HG03159 (cell line): ENCODE measurements at regions not wholly inside any gene's neighbourhood (a gene's known extent, or its start where the extent isn't known, plus 50 kb on each side); places are given as distances from the start of the nearest gene placed in this dataset.

Experiments
- ATAC-seq: cut with Tn5 transposase; IDR thresholded peaks from one replicate; pipeline ENCODE4 v1.9.1; 2021; ENCODE audit warnings: mild to moderate bottlenecking, moderate library complexity; ENCODE audit not compliant: unreplicated experiment

DNA sequence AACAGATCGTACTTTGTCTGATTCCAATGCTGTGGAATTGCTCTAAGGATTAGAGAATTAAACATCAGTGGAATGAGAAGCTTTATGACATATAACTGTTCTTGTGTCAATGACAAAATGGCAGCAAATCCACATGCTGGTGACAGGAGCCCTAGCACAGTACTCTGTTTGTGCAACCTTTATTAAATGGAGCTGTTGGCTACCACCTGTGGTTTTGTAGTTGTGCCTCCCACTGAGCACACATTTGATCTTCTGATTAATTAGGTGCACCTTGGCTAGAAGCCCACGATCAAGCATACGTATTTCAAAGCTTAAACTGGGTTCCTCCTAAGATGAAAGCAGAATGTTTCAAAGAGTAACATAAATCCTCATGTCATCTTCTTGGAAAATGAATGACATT lies 394.0 kb upstream of the IGFBP7 start:
- ATAC-seq: no peak

DNA sequence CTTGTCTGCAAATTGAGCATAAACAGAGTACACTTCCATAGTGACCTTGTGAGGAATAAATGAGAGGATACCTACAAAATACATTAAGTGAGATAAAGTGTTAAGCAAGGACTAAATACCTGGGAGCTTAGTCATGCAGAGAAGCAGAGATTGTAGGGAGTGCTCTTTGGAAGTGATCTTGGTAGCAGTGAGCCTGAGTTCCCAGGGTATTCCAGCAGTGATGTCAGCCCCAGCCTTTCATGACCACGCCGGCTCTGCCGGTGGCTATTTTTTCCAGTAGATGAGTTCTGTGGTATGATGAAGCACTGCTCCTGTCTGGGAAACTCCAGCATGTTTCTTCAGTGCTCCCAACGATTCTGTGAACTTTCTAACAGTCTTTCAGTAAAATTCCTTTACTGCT lies 391.5 kb upstream of the IGFBP7 start:
- no peak for ATAC-seq

DNA sequence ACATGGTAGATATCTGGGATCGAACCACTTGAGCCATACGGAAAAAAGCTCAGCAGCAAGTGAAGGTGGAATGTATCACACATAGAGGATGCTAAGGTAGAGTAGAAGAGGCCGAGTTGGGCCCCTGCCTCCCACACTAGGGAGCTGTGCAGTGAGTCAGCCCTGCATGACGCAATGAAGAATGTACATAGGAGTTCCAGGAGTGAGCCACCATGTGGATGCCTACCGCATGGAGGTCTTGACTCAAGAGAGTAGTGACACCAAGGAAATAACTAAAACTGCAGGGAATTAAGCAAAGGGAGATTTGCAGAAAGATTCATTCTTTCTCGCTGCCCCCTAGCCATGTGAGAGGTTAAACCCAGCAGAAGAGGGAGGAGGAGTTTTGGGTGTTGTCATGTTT lies 389.6 kb upstream of the IGFBP7 start:
- no peak for ATAC-seq

GRCh38 chr4:57498251-57498650 lies 388.1 kb upstream of the IGFBP7 start:
- ATAC-seq: no peak

DNA sequence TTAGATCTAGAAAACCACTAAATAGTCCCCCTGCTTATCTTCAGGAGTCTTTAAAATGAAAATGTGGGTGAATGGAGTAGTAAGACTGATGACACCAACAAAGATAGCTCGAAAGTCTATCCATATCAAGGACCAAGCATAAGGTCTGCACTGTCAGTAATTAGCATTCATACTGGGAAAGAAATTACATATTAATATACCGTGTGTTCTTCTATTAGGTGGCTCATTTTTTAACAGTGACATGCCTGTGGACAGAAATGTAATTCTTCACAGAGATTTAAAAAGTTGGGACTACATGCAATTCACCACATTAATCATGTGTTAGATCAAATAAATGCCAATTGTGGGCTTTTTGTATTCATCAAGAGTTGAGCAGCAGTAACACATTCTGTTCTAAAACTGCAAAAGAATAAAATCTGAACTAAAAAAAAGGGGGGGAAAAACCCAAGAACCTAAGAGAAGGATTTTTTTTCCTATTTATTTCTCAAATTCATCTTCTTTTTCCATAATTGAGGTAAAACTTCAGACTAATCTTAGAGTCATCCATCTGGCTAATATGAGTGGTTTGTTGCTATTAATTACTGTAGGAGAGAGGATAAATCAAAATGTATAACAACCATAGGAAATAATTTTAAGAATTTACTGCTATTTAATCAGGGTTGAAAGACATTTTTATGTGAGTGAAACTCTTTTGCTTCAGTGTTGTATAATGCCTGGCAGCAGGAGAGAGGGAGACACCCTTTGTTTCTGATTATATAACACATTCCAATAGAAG lies 386.7 kb upstream of the IGFBP7 start:
- no peak for ATAC-seq

DNA sequence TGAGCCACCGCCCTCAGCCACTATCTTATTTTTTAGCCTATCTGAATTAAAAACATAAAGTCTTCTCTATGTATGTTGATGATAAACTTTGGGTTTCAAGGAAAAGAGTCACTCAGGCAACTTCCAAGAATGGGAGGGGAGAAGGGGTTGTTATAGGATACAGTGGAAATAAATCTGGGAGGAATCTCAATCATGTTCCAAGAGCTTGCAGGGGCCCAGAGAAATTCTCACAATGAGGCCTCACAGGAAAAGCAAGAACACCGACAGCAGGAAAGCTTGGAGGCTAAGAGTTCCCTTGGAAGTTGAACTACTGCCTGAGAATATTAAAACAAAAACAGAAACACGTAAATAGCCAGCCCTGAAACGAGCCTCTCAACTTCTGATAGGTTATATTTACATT lies 384.6 kb upstream of the IGFBP7 start:
- ATAC-seq: no peak

DNA sequence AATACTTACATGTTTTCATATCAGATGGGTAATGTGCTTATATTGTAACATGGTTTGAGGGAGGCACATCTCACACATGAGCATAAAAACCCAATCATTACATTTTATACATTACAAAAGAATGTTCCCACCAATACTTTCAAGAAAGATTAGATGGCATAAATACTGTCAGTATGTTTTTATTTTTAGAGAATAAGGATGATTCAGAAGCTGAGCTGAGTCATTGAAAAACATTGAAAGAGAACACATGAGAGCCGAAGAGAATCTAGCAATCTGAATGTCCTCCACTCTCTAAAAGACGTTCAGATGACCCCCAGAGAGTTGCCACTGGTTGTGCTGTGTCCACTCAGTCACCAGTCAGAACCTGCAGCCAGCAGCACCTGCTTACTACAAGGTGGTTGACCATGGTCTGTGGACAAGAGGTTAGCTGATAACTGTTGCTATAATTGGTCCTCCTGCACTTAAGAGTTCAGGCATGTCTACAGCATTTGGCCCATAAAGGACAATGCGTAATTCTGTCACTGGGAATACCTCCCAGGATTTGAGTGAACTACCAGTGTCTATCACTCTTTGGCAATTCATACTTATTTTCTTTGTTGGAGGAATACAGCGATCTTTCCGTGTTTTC lies 382.2 kb upstream of the IGFBP7 start:
- no peak for ATAC-seq

GRCh38 chr4:57491388-57491787 lies 381.2 kb upstream of the IGFBP7 start:
- ATAC-seq: no peak

DNA sequence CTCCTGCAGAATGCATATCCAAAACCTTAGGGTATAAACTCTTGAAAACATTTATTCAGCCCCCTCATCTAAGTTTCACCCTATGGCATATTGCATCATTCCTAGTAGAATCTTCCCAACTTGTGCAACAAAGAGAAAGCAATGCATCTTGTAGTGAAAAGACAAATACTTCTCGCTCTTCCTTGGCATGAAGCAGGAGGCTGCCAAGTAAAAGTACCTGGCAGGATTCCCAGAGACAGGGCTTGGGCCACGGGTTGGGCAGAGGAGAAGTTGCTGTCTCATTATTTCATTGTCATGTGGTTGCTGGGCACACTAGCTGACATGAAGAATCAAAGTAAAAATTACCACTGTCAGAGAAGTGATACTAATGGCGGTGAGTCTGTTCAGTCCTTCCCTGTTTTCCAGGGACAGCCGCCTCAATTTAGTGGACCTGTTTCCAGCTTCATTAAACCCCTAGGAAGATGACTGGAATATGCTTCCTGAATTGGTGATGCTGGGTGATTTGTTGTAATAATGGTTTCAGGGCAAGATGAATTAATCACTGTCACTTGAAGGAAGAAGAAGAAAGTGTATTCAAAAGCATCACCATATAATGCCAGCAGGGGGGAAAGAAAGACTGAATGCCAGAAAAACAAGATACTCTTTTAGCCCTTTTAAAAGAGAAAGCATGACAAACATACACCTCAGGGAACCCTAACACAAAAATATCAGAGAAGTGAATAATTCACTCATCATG lies 380.5 kb upstream of the IGFBP7 start:
- ATAC-seq: no peak

DNA sequence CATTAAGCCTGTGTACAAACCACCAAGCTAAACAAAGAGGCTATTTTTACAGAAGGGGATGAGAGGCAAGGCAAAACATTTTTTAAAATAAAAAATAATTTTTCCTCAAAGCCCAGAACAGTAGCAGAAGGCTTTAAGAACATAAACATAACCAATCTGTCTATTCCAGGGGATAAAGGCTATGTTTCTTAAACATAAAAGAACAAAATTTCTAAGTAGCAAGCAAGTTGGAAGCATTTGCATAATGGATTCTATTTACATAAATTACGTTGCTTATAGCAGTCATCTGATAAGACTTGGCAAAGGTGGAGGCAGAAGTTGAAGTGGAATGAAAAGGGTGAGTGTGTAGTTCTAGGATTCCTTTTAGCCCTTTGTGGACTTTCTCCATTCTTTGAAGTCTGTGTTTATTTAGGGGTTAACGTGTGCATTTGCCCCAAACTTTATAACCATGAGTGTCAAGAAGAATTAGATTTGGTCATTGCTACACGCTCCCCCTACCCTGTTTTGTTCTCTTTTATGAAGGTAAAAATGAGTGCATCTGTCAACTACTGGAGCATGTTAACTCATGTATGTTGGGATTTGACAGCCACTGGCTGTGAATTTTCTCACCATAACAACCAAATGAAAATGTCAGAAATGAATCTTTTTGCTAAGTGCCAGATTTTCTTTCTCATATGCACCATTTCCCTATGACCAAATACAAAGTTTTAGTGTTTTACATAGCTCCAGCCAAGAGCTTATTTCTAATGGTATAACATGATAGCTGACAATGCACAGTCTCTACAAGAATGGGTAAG lies 378.4 kb upstream of the IGFBP7 start:
- no peak for ATAC-seq

DNA sequence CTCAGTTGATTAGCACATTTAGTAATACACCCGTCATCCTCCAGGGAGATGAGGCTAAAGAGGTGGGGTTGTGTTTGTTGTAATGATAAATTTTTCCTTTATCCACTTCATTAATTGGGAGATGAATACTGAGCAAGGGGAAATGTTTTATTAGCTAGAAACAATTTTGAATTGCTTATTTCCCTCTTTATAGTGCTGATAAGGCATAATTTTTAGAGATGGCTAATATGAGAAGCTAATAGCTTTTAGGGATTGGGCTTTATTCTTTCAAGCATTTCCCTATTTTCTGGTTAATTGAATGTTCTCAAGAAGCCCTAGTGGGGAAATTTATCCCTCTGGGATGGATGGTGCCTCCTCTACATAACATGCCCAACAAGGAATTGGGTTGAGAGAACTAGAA lies 365.2 kb upstream of the IGFBP7 start:
- ATAC-seq: no peak

GRCh38 chr4:57465321-57466056 lies 355.3 kb upstream of the IGFBP7 start:
- ATAC-seq: no peak

GRCh38 chr4:57462843-57463242 lies 352.7 kb upstream of the IGFBP7 start:
- ATAC-seq: no peak

DNA sequence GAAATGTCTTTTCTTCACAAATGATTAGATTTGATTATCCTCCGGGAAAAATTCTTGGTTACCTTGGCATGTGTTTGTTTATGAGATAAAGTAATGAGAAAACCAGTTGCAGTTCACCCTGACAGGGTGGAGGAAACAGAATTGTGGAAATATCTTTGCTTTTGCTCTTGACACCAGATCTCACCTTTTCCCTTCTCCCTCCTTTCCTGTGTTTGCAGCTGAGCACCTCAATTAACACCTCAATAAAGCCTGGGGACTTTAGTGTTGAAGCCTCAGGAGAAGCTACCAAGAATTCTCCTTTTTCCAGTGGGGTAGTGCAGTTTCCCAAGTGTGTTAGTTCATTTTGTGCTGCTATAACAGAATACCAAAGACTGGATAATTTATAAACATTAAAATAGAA lies 350.8 kb upstream of the IGFBP7 start:
- no peak for ATAC-seq

DNA sequence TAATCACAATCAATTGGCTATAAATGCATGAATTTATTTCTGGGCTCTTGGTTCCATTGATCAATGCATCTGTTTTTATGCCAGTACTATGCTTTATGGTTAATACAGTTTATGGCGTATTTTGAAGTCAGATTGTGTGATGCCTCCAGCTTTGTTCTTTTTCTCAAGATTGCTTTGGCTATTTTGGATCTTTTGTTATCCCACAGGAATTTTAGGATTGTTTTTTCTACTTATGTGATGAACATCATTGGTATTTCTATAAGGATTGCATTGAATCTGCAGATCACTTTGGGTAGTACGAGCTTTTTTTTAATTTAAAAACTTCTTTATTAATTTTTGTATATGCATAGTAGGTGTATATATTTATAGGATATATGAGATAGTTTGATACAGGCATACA lies 338.7 kb upstream of the IGFBP7 start:
- ATAC-seq: no peak

DNA sequence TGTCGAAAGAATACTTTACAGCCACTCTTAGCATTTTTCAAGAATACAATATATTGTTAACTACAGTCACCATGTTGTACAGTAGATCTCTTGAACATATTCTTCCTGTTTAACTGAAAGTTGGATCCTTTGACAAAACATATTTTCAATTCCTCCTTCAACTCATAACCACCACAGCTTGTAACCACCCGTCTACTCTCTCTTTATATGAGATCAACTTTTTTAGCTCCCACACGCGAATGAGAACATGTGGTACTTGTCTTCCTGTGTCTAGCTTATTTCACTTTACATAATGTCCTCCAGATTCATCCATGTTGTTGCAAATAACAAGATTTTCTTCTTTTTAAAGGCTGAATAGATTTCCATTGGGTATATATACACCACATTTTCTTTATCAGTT lies 338.3 kb upstream of the IGFBP7 start:
- ATAC-seq: no peak

DNA sequence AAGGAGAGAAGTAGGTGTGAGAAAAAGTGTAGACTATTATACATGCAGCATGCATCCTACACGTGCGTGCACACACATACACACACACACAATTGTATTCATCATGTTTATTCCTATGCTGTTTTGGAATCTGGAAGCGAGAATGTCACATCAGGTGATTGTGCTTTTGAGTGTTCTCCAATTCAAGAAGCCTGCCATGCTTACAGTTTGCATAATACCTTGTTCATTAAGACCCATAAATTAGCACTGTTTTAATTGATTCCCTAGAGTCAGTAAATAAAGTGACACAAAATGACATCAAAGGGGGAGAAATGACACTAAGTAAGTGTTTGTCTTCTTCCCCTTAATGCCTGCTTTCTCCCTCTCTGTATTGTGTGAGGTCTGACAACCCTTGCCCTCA lies 336.1 kb upstream of the IGFBP7 start:
- ATAC-seq: no peak

DNA sequence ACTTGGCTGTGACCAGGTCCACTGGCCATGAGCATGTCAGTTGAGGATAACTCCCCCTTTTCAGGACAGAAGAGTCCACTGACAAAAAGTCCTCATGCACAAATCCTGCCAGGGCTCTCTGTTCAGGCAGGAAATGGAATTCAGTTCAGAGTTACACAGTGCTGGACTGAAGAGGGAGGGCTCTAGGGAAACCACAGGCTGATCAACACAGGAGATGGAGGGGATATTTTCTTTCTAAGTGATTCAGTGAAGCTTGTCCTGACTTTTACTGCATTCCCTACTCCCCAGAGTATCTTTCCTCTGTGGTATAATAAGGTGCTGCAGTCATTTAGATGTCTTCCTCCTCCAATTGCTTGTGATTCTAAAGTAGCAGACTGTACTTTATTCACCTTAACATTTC lies 335.5 kb upstream of the IGFBP7 start:
- no peak for ATAC-seq

- ATAC-seq: no peak
These were observed 334.5 kb upstream of the IGFBP7 start for GRCh38 chr4:57444671-57445070.

DNA sequence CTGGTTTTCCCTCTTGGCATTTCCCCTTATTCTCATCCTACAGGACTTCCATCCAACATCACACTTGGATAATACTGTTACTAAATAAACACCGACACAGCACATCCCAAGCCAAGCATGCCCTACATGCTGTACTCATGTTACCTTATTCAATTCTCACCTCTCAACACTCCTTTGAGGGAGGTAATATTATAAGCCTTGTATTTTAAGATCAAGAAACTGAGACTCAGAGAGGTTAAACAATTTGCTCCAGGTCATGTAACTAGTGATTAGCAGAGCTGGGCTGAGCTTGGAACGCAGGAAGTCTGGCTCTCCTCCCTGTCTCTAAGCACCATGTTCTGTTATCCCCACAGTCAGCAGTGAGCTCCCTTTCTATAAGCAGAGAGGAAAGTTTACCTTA lies 333.6 kb upstream of the IGFBP7 start:
- ATAC-seq: no peak

DNA sequence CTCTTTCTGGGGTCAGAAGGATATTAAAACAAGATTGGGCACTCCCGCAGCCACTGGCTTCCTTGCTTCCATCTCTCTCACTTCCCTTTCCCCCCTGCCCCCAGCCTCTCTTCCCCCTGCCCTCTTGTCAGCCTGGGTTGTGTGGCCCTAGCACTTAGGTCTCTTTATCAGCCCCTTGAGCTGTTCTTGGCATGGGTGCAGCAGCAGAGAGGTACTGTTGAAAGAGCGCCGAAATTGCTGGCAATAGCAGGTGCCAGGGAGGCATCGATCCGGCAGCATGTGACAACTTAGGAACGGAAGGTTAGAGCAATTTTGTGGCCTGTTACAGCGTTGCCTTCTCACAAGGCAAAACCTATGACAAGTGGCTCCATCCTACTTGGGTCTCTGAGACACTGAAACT lies 333.1 kb upstream of the IGFBP7 start:
- no peak for ATAC-seq
